ENCODE measurements at regions not wholly inside any gene's neighbourhood (a gene's known extent, or its start where the extent isn't known, plus 50 kb on each side); places are given as distances from the start of the nearest gene placed in this dataset.

DNA sequence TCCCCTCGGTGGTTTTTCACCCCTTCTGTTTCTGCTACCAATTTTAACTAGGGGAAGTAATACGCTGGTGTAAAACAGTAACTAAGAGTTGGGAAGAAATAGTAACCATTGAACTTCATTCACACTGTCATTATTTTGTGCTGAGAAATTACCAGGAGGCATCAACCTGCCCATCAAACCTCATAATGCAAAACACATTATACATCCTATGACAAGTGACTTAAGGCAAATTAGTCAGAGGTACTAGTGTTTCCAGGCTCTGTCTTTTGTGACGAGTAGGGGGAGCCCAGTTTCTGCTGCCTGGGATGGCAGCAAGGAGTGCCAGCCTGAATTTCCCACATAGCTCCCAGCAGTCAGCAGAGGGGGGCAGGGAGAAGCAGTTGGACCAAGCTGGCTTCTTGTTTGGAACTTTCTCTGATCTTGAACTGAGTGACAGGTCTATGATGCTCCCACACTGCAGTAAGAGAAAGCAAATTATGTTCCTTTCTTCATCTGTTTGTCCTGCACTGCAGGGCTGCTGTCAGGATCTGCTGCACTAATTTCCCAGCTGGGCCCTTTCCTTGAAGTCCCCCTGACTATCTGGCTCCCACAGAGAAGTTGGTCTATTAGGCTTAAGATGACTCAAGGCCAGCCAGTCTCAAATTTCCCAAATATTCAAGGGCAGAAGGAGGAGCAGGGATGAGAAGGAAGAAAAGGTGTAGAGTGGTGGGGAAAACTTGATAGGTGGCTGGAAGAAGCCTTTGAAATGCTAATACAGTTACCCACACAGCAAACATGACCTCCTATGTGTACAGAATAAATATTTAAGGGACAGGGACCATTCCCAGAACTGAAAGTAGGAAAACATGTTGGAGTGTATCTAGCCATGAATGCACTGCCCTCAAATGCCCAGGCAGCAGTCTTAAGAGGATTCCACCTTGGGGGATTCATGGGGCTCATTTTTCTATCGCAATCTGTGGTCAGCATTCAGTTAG is 322.8 kb downstream of the SEC16B start:
- TF ChIP-seq ZBTB7A (IDR thresholded peaks at IDR 0.05; ENCODE audit: low read depth) = no peak
- TF ChIP-seq EGR1 (IDR thresholded peaks at IDR 0.05) = no peak
- no peak for TF ChIP-seq TEAD4 (IDR thresholded peaks at IDR 0.05)
- TF ChIP-seq RAD21 (IDR thresholded peaks at IDR 0.05; ENCODE audit: low read depth) = no peak
- TF ChIP-seq, protein P1, sequence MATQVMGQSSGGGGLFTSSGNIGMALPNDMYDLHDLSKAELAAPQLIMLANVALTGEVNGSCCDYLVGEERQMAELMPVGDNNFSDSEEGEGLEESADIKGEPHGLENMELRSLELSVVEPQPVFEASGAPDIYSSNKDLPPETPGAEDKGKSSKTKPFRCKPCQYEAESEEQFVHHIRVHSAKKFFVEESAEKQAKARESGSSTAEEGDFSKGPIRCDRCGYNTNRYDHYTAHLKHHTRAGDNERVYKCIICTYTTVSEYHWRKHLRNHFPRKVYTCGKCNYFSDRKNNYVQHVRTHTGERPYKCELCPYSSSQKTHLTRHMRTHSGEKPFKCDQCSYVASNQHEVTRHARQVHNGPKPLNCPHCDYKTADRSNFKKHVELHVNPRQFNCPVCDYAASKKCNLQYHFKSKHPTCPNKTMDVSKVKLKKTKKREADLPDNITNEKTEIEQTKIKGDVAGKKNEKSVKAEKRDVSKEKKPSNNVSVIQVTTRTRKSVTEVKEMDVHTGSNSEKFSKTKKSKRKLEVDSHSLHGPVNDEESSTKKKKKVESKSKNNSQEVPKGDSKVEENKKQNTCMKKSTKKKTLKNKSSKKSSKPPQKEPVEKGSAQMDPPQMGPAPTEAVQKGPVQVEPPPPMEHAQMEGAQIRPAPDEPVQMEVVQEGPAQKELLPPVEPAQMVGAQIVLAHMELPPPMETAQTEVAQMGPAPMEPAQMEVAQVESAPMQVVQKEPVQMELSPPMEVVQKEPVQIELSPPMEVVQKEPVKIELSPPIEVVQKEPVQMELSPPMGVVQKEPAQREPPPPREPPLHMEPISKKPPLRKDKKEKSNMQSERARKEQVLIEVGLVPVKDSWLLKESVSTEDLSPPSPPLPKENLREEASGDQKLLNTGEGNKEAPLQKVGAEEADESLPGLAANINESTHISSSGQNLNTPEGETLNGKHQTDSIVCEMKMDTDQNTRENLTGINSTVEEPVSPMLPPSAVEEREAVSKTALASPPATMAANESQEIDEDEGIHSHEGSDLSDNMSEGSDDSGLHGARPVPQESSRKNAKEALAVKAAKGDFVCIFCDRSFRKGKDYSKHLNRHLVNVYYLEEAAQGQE (IDR thresholded peaks at IDR 0.05; ENCODE audit: low read depth) = no peak
- TF ChIP-seq, protein P2, sequence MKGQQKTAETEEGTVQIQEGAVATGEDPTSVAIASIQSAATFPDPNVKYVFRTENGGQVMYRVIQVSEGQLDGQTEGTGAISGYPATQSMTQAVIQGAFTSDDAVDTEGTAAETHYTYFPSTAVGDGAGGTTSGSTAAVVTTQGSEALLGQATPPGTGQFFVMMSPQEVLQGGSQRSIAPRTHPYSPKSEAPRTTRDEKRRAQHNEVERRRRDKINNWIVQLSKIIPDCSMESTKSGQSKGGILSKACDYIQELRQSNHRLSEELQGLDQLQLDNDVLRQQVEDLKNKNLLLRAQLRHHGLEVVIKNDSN (IDR thresholded peaks at IDR 0.05) = no peak
- TF ChIP-seq CREB1 (IDR thresholded peaks at IDR 0.05; ENCODE audit: low read depth) = no peak
- TF ChIP-seq YY1 (IDR thresholded peaks at IDR 0.05; ENCODE audit: low read depth) = no peak
- no peak for TF ChIP-seq TCF12 (IDR thresholded peaks at IDR 0.05; ENCODE audit: low read depth)
- TF ChIP-seq FOXM1 (IDR thresholded peaks at IDR 0.05; ENCODE audit: borderline replicate concordance, low read depth) = no peak
- TF ChIP-seq, protein P3, sequence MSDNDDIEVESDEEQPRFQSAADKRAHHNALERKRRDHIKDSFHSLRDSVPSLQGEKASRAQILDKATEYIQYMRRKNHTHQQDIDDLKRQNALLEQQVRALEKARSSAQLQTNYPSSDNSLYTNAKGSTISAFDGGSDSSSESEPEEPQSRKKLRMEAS (IDR thresholded peaks at IDR 0.05) = no peak
- no peak for TF ChIP-seq CEBPB (IDR thresholded peaks at IDR 0.05)

DNA sequence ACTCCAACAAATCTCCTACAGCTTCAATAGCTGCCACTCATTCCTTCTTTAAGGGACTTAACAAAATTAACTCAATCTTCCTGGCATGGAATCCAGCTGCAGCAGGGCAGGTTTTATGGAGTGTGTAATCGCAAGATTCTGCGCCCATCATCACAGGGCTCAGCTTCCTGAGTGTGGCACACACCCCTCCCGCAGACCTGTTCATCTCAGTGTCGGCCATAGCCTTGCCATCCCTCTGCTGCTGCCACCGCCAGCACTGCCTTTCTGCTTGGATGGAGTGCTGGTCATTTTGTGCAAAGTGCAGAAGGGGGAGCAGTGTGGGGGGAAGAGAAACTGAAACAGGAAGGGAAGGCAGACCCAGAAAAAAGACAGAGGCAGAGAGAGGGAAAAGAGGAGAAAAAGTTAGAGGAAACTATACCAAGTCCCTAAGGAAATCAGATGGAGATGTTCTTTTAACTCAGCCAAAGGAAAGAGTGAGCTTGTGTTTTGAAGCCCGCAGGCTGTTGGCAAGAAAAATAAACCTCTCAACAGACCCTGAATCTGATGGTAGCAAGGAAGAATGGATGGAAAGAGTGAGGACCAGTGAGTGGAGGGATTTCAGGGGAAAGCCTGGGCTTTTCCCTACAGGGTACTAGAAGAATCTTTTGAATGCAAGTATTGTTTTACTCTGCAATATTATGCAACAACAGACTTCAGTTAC is 324.2 kb downstream of the SEC16B start:
- TF ChIP-seq ZBTB7A (IDR thresholded peaks at IDR 0.05; ENCODE audit: low read depth) (no peak), TCF12 (IDR thresholded peaks at IDR 0.05; ENCODE audit: low read depth) (no peak), YY1 (IDR thresholded peaks at IDR 0.05; ENCODE audit: low read depth) (no peak), CREB1 (IDR thresholded peaks at IDR 0.05; ENCODE audit: low read depth) (no peak), RAD21 (IDR thresholded peaks at IDR 0.05; ENCODE audit: low read depth) (no peak), TEAD4 (IDR thresholded peaks at IDR 0.05) (no peak)
- TF ChIP-seq, protein P3 (IDR thresholded peaks at IDR 0.05) = no peak
- TF ChIP-seq, protein P1 (IDR thresholded peaks at IDR 0.05; ENCODE audit: low read depth) = no peak

DNA sequence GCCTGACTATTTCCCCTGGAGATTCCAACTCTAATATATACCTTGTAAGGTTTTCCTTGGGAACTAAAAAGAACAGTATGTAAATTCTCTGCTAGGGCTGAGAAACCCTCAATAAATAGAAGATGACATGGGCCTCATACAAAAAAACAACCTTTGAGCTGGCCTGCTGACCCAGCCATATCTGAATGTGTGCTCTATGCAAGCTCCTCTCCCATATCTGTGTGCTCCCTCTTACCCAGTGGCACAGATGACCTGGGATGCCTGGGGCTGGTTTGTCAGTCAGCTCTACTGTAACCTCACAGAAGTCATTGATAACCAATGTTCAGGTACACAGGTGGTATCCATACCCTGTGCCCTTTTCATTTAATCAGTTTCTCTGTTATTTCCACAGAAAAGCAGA is 329.2 kb downstream of the SEC16B start:
- TF ChIP-seq EP300 (IDR thresholded peaks at IDR 0.05; ENCODE audit: borderline replicate concordance) (no peak), NFIC (IDR thresholded peaks at IDR 0.05) (no peak), TEAD4 (IDR thresholded peaks at IDR 0.05) (no peak), TAF1 (IDR thresholded peaks at IDR 0.05; ENCODE audit: low read depth) (no peak), TCF12 (IDR thresholded peaks at IDR 0.05; ENCODE audit: low read depth) (no peak)
- TF ChIP-seq, protein P2 (IDR thresholded peaks at IDR 0.05) = no peak
- TF ChIP-seq, protein P3 (IDR thresholded peaks at IDR 0.05) = no peak

DNA sequence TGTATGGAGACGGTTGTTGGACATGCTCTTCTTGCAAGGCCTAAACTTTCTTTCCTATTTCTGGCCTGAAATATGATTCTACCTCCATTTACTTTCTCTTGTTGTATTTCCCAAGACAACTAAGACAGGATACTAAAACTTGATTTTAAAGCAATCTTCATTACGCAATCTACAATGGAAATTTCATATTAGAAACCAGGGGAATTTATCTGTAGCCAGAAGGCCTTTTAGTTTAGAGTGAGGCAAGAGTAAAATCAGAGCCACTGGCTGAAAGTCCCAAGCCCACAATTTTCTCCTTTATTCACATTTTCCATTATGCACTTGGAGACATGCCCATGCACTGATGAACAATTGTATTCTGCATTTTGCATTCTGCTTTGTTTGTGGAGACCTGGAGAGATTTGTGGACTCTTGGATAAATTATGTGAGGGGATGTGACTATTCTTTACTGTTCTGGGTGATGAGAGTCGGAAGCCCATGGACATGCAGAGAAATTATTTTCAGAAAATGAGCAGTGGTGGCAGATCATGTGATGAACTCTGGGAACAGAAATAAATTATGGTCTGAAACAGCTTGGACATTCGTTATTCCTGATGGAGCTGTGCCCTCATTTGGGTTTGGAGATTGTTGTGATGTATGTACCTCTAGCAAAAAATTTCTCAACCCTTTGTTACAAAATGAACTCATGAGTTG is 336.8 kb downstream of the SEC16B start:
- no peak for TF ChIP-seq TAF1 (IDR thresholded peaks at IDR 0.05; ENCODE audit: low read depth)
- no peak for TF ChIP-seq EGR1 (IDR thresholded peaks at IDR 0.05)
- TF ChIP-seq YY1 (IDR thresholded peaks at IDR 0.05; ENCODE audit: low read depth) = no peak
- TF ChIP-seq, protein P1 (IDR thresholded peaks at IDR 0.05; ENCODE audit: low read depth) = no peak
- TF ChIP-seq CREB1 (IDR thresholded peaks at IDR 0.05; ENCODE audit: low read depth) = no peak
- TF ChIP-seq ZBTB7A (IDR thresholded peaks at IDR 0.05; ENCODE audit: low read depth) = no peak
- no peak for TF ChIP-seq FOXM1 (IDR thresholded peaks at IDR 0.05; ENCODE audit: borderline replicate concordance, low read depth)
- TF ChIP-seq, protein P3 (IDR thresholded peaks at IDR 0.05) = no peak
- TF ChIP-seq, protein P2 (IDR thresholded peaks at IDR 0.05) = no peak
- TF ChIP-seq RAD21 (IDR thresholded peaks at IDR 0.05; ENCODE audit: low read depth) = no peak
- no peak for TF ChIP-seq NFIC (IDR thresholded peaks at IDR 0.05)
- no peak for TF ChIP-seq TEAD4 (IDR thresholded peaks at IDR 0.05)
- TF ChIP-seq CEBPB (IDR thresholded peaks at IDR 0.05) = no peak
- TF ChIP-seq EP300 (IDR thresholded peaks at IDR 0.05; ENCODE audit: borderline replicate concordance) = no peak
- TF ChIP-seq TCF12 (IDR thresholded peaks at IDR 0.05; ENCODE audit: low read depth) = no peak
